H9 (cell line): ENCODE measurements at regions not wholly inside any gene's neighbourhood (a gene's known extent, or its start where the extent isn't known, plus 50 kb on each side); places are given as distances from the start of the nearest gene placed in this dataset.

Source experiments
- DNase-seq: peaks from one replicate; pipeline ENCODE4 v3.0.0-alpha.2; 2017
- H2AFZ ChIP-seq: one replicate; pipeline ENCODE4 v1.6.1; 2013; ENCODE audit warnings: mild to moderate bottlenecking, low read length, control low read depth, moderate library complexity
- H2AK5ac ChIP-seq: 2 replicates; pipeline ENCODE4 v1.6.1; 2013; ENCODE audit warnings: low read length, control low read depth, mixed read lengths; ENCODE audit not compliant: insufficient read length
- H2BK120ac ChIP-seq: one replicate; pipeline ENCODE4 v1.6.1; 2013; ENCODE audit warnings: low read depth, mild to moderate bottlenecking, low read length, control low read depth, inconsistent platforms; ENCODE audit not compliant: poor library complexity, severe bottlenecking
- H2BK12ac ChIP-seq: 2 replicates; pipeline ENCODE4 v1.6.1; 2013; ENCODE audit warnings: low read length, control low read depth, mixed read lengths, low read depth; ENCODE audit not compliant: insufficient read length
- H2BK15ac ChIP-seq: 2 replicates; pipeline ENCODE4 v1.6.1; 2013; ENCODE audit warnings: low read depth, low read length, control low read depth
- H2BK20ac ChIP-seq: one replicate; pipeline ENCODE4 v1.6.1; 2013; ENCODE audit warnings: low read depth, mild to moderate bottlenecking, low read length, control low read depth, inconsistent platforms; ENCODE audit not compliant: poor library complexity, severe bottlenecking
- H2BK5ac ChIP-seq: 2 replicates; pipeline ENCODE4 v1.6.1; 2013; ENCODE audit warnings: low read length, control low read depth, mixed read lengths; ENCODE audit not compliant: insufficient read length
- H3K14ac ChIP-seq: 2 replicates; pipeline ENCODE4 v1.6.1; 2013; ENCODE audit warnings: low read length, control low read depth; ENCODE audit not compliant: insufficient read depth
- H3K18ac ChIP-seq: 2 replicates; pipeline ENCODE4 v1.6.1; 2013; ENCODE audit warnings: low read depth, mild to moderate bottlenecking, mixed read lengths, low read length, control low read depth; ENCODE audit not compliant: insufficient read length
- H3K23ac ChIP-seq: 2 replicates; pipeline ENCODE4 v1.6.1; 2013; ENCODE audit warnings: low read length, control low read depth, mixed read lengths, low read depth; ENCODE audit not compliant: insufficient read length
- H3K23me2 ChIP-seq: 2 replicates; pipeline ENCODE4 v1.6.1; 2013; ENCODE audit warnings: low read depth, mild to moderate bottlenecking, mixed read lengths, low read length, control low read depth; ENCODE audit not compliant: insufficient read length, poor library complexity, severe bottlenecking
- H3K27ac ChIP-seq: 2 replicates; pipeline ENCODE4 v1.5.1; 2013; ENCODE audit warnings: low read length, control low read depth, mixed read lengths, low read depth; ENCODE audit not compliant: insufficient read length
- H3K27me3 ChIP-seq: 2 replicates; pipeline ENCODE4 v1.6.1; 2013; ENCODE audit warnings: low read length, control low read depth, inconsistent platforms; ENCODE audit not compliant: insufficient read depth
- H3K4ac ChIP-seq: 2 replicates; pipeline ENCODE4 v1.6.1; 2013; ENCODE audit warnings: low read depth, mild to moderate bottlenecking, control low read depth, inconsistent platforms, low read length, moderate library complexity
- H3K4me1 ChIP-seq: 2 replicates; pipeline ENCODE4 v1.6.1; 2013; ENCODE audit warnings: low read length, control low read depth, inconsistent platforms; ENCODE audit not compliant: insufficient read depth
- H3K4me2 ChIP-seq: 2 replicates; pipeline ENCODE4 v1.6.1; 2013; ENCODE audit warnings: low read length, control low read depth, mixed read lengths; ENCODE audit not compliant: insufficient read length, insufficient read depth
- H3K56ac ChIP-seq: 2 replicates; pipeline ENCODE4 v1.6.1; 2013; ENCODE audit warnings: low read depth, mild to moderate bottlenecking, mixed read lengths, low read length, control low read depth; ENCODE audit not compliant: insufficient read length
- H3K79me1 ChIP-seq: 2 replicates; pipeline ENCODE4 v1.6.1; 2013; ENCODE audit warnings: low read depth, mild to moderate bottlenecking, moderate library complexity, low read length, control low read depth, inconsistent platforms; ENCODE audit not compliant: insufficient read depth, poor library complexity, severe bottlenecking
- H3K79me2 ChIP-seq: 2 replicates; pipeline ENCODE4 v1.6.1; 2013; ENCODE audit warnings: low read length, control low read depth, inconsistent platforms; ENCODE audit not compliant: insufficient read depth
- H3K9ac ChIP-seq: 2 replicates; pipeline ENCODE4 v1.6.1; 2013; ENCODE audit warnings: low read length, control low read depth, mixed read lengths; ENCODE audit not compliant: insufficient read length; ENCODE audit errors: extremely low read depth
- H3K9me3 ChIP-seq: one replicate; pipeline ENCODE4 v1.6.1; 2013; ENCODE audit warnings: low read depth, low read length, inconsistent platforms; ENCODE audit not compliant: control insufficient read depth
- H3T11ph ChIP-seq: one replicate; pipeline ENCODE4 v1.6.1; 2013; ENCODE audit warnings: mild to moderate bottlenecking, low read length, control low read depth, inconsistent platforms
- H4K20me1 ChIP-seq: one replicate; pipeline ENCODE4 v1.6.1; 2013; ENCODE audit not compliant: control insufficient read depth, insufficient read length, insufficient read depth
- H4K5ac ChIP-seq: 2 replicates; pipeline ENCODE4 v1.6.1; 2013; ENCODE audit warnings: low read depth, mild to moderate bottlenecking, mixed read lengths, low read length, control low read depth; ENCODE audit not compliant: insufficient read length
- H4K8ac ChIP-seq: replicated peaks from 2 replicates; pipeline ENCODE4 v1.6.1; 2013; ENCODE audit warnings: low read length, control low read depth, mixed read lengths, low read depth; ENCODE audit not compliant: insufficient read length
- H4K91ac ChIP-seq: 2 replicates; pipeline ENCODE4 v1.6.1; 2013; ENCODE audit warnings: low read depth, mild to moderate bottlenecking, moderate library complexity, mixed read lengths, low read length, control low read depth; ENCODE audit not compliant: insufficient read length
- H3K27ac Mint-ChIP-seq, 3 experiments: 2 replicates in 2 of 3; 3 replicates in 1 of 3; pipeline ENCODE4 v1.8.0; 2020 to 2021; ENCODE audit warnings: mixed read lengths in 3 of 3, mild to moderate bottlenecking in 1 of 3, moderate library complexity in 1 of 3
- H3K27me3 Mint-ChIP-seq: 2 replicates; pipeline ENCODE4 v1.8.0; 2021; ENCODE audit warnings: low read depth, mild to moderate bottlenecking, moderate library complexity, mixed read lengths
- H3K36me3 Mint-ChIP-seq, 3 experiments: 2 replicates in 2 of 3; 3 replicates in 1 of 3; pipeline ENCODE4 v1.8.0; 2020 to 2021; ENCODE audit warnings: low read depth in 3 of 3, mixed read lengths in 3 of 3; ENCODE audit not compliant: insufficient read depth in 1 of 3
- H3K4me1 Mint-ChIP-seq, 2 experiments: 2 replicates each; pipeline ENCODE4 v1.8.0; 2020; ENCODE audit warnings: mixed read lengths in 2 of 2
- H3K4me3 Mint-ChIP-seq, 2 experiments: 2 replicates in 1 of 2; 3 replicates in 1 of 2; pipeline ENCODE4 v1.8.0; 2020 to 2021; ENCODE audit warnings: mild to moderate bottlenecking in 2 of 2, mixed read lengths in 2 of 2, moderate library complexity in 1 of 2
- H3K9me3 Mint-ChIP-seq, 2 experiments: 2 replicates in 1 of 2; 3 replicates in 1 of 2; pipeline ENCODE4 v1.8.0; 2020; ENCODE audit warnings: mild to moderate bottlenecking in 2 of 2, mixed read lengths in 2 of 2, moderate library complexity in 1 of 2
- CTCF ChIP-seq: fragments of 200-600 bp; sonication (generic); conservative IDR thresholded peaks from 3 replicates; pipeline ENCODE4 v1.8.0; 2021; ENCODE audit warnings: antibody characterized with exemption, mild to moderate bottlenecking
- WGBS: extraction: QIAGEN DNeasy Blood & Tissue Kit; methylation state at CpG from one replicate; pipeline ENCODE4 v1.1.7; 2013; ENCODE audit warnings: missing lambda C conversion rate, low lambda C conversion rate, mixed read lengths; ENCODE audit not compliant: insufficient read length; ENCODE audit errors: extremely low coverage; 5-methylcytosine and 5-hydroxymethylcytosine counted together

- Histone ChIP-seq H2BK120ac (no peak overlapping the region), H3K4me1 (no peaks in the 10 kb centered on the region), H3T11ph (no peak overlapping the region), H2BK12ac (no peak overlapping the region), H2BK20ac (no peak overlapping the region), H4K20me1 (no peaks in the 10 kb centered on the region), H3K79me1 (no peaks in the 10 kb centered on the region), H2AFZ (no peak overlapping the region), H3K56ac (no peak overlapping the region), H2BK15ac (no peak overlapping the region), H3K9me3 (no peaks in the 10 kb centered on the region), H3K4ac (no peak overlapping the region), H3K23me2 (no peaks in the 10 kb centered on the region), H3K4me2 (no peak overlapping the region), H2BK5ac (no peak overlapping the region), H3K27me3 (no peaks in the 10 kb centered on the region), H3K27ac (no peak overlapping the region), H2AK5ac (no peak overlapping the region), H4K91ac (no peak overlapping the region), H3K9ac (no peak overlapping the region), H3K18ac (no peak overlapping the region), H3K14ac (no peak overlapping the region), H3K79me2 (no peaks in the 10 kb centered on the region), H4K8ac (no peak overlapping the region), H3K23ac (no peak overlapping the region), H4K5ac (no peak overlapping the region)
- no peak for TF ChIP-seq CTCF
- no peak overlapping the region for H3K4me3 Mint-ChIP-seq
- H3K36me3 Mint-ChIP-seq = no peaks in the 10 kb centered on the region
- DNase-seq = no peak
- peaks cover 15% of the 10 kb centered on the region in 2 experiments for H3K4me1 Mint-ChIP-seq
- no peak overlapping the region for H3K27ac Mint-ChIP-seq
- no peaks in the 10 kb centered on the region; a peak in 1 of 5 replicates for H3K9me3 Mint-ChIP-seq
- no CpG with 5 or more reads among the region's 1 CpG for WGBS
- H3K27me3 Mint-ChIP-seq = no peaks in the 10 kb centered on the region
Observed at GRCh38 chr7:21318916-21319270, 109.0 kb upstream of the SP4 start.
